ENCODE measurements at regions not wholly inside any gene's neighbourhood (a gene's known extent, or its start where the extent isn't known, plus 50 kb on each side); places are given as distances from the start of the nearest gene placed in this dataset.

- no peak for DNase-seq (ENCODE audit: low spot score)
Measured at GRCh38 chr20:24136659-24137246, 148.2 kb upstream of the GGTLC1 start.

- no peak for DNase-seq (ENCODE audit: low spot score)
Measured at GRCh38 chr20:24135781-24136180, 147.2 kb upstream of the GGTLC1 start.

GRCh38 chr20:24134930-24135329 is 146.4 kb upstream of the GGTLC1 start:
- no peak for DNase-seq (ENCODE audit: low spot score)

- no peak for DNase-seq (ENCODE audit: low spot score)
Measured at GRCh38 chr20:24134284-24134683, 145.7 kb upstream of the GGTLC1 start.

GRCh38 chr20:24132246-24132645 is 143.7 kb upstream of the GGTLC1 start:
- DNase-seq (ENCODE audit: low spot score) = no peak

- DNase-seq (ENCODE audit: low spot score) = no peak
Measured at GRCh38 chr20:24131684-24132083, 143.1 kb upstream of the GGTLC1 start.

- DNase-seq (ENCODE audit: low spot score) = no peak
Measured at GRCh38 chr20:24131281-24131680, 142.7 kb upstream of the GGTLC1 start.

- no peak for DNase-seq (ENCODE audit: low spot score)
Measured at GRCh38 chr20:24129641-24130040, 141.1 kb upstream of the GGTLC1 start.

- DNase-seq (ENCODE audit: low spot score) = no peak
Measured at GRCh38 chr20:24124951-24125650, 136.5 kb upstream of the GGTLC1 start.

GRCh38 chr20:24124003-24124402 is 135.4 kb upstream of the GGTLC1 start:
- no peak for DNase-seq (ENCODE audit: low spot score)

- no peak for DNase-seq (ENCODE audit: low spot score)
Measured at GRCh38 chr20:24118441-24119175, 130.0 kb upstream of the GGTLC1 start.

- DNase-seq (ENCODE audit: low spot score) = no peak
Measured at GRCh38 chr20:24118034-24118433, 129.5 kb upstream of the GGTLC1 start.

GRCh38 chr20:24117383-24117782 is 128.8 kb upstream of the GGTLC1 start:
- DNase-seq (ENCODE audit: low spot score) = no peak

- no peak for DNase-seq (ENCODE audit: low spot score)
Measured at GRCh38 chr20:24116611-24117010, 128.0 kb upstream of the GGTLC1 start.

GRCh38 chr20:24112360-24112759 is 123.8 kb upstream of the GGTLC1 start:
- no peak for DNase-seq (ENCODE audit: low spot score)

GRCh38 chr20:24111858-24112257 is 123.3 kb upstream of the GGTLC1 start:
- DNase-seq (ENCODE audit: low spot score) = no peak

GRCh38 chr20:24109537-24109936 is 121.0 kb upstream of the GGTLC1 start:
- DNase-seq (ENCODE audit: low spot score) = no peak

- DNase-seq (ENCODE audit: low spot score) = no peak
Measured at GRCh38 chr20:24109008-24109407, 120.4 kb upstream of the GGTLC1 start.

GRCh38 chr20:24108581-24108980 is 120.0 kb upstream of the GGTLC1 start:
- no peak for DNase-seq (ENCODE audit: low spot score)

GRCh38 chr20:24106801-24107445 is 118.3 kb upstream of the GGTLC1 start:
- DNase-seq (ENCODE audit: low spot score) = no peak

- DNase-seq (ENCODE audit: low spot score) = no peak
Measured at GRCh38 chr20:24106150-24106800, 117.7 kb upstream of the GGTLC1 start.

- no peak for DNase-seq (ENCODE audit: low spot score)
Measured at GRCh38 chr20:24102749-24103333, 114.3 kb upstream of the GGTLC1 start.
